ENCODE measurements at regions not wholly inside any gene's neighbourhood (a gene's known extent, or its start where the extent isn't known, plus 50 kb on each side); places are given as distances from the start of the nearest gene placed in this dataset.
"Not testable (repeated sequence)": the region's sequence is repeated elsewhere in the genome, so short reads cannot be mapped to it uniquely, and the experiment has no call there.

GRCh38 chr13:90320664-90321063 is 1026.8 kb upstream of the MIR17HG start:
- no peak for TF ChIP-seq EZH2 (IDR thresholded peaks at IDR 0.05)
- TF ChIP-seq POLR2AphosphoS5 (IDR thresholded peaks at IDR 0.05; ENCODE audit: borderline replicate concordance, low read depth, low read length): no peak
- TF ChIP-seq FOXP2 (optimal IDR thresholded peaks at IDR 0.05; ENCODE audit: control extremely low read depth, extremely low read length, insufficient read depth): no peak
- Histone ChIP-seq H3K36me3 (ENCODE audit: insufficient read depth, low read length) (no peaks in the 10 kb centered on the region), H3K4me3 (no peak overlapping the region), H3K9me3 (ENCODE audit: low read depth, low read length) (no peaks in the 10 kb centered on the region), H3K9ac (ENCODE audit: insufficient read length) (no peak overlapping the region), H3K27ac (no peak overlapping the region)
- no peak for DNase-seq (ENCODE audit: low read depth, low spot score)

GRCh38 chr13:90321281-90321931 is 1026.1 kb upstream of the MIR17HG start:
- DNase-seq (ENCODE audit: low read depth, low spot score): no peak
- Histone ChIP-seq H3K4me3 (no peak overlapping the region), H3K36me3 (ENCODE audit: insufficient read depth, low read length) (no peaks in the 10 kb centered on the region), H3K9ac (ENCODE audit: insufficient read length) (no peak overlapping the region), H3K27ac (no peak overlapping the region), H3K9me3 (ENCODE audit: low read depth, low read length) (no peaks in the 10 kb centered on the region)
- TF ChIP-seq FOXP2 (optimal IDR thresholded peaks at IDR 0.05; ENCODE audit: control extremely low read depth, extremely low read length, insufficient read depth) (no peak), EZH2 (IDR thresholded peaks at IDR 0.05) (no peak), POLR2AphosphoS5 (IDR thresholded peaks at IDR 0.05; ENCODE audit: borderline replicate concordance, low read depth, low read length) (no peak)

GRCh38 chr13:90329641-90330040 is 1017.8 kb upstream of the MIR17HG start:
- H3K36me3 ChIP-seq (ENCODE audit: insufficient read depth, low read length): no peaks in the 10 kb centered on the region
- H3K9ac ChIP-seq (ENCODE audit: insufficient read length): no peak overlapping the region
- no peak overlapping the region for H3K27ac ChIP-seq
- TF ChIP-seq EZH2 (IDR thresholded peaks at IDR 0.05): no peak
- TF ChIP-seq FOXP2 (optimal IDR thresholded peaks at IDR 0.05; ENCODE audit: control extremely low read depth, extremely low read length, insufficient read depth): no peak
- no peak for TF ChIP-seq POLR2AphosphoS5 (IDR thresholded peaks at IDR 0.05; ENCODE audit: borderline replicate concordance, low read depth, low read length)
- DNase-seq (ENCODE audit: low read depth, low spot score): no peak
- no peak overlapping the region for H3K4me3 ChIP-seq
- H3K9me3 ChIP-seq (ENCODE audit: low read depth, low read length): no peaks in the 10 kb centered on the region

GRCh38 chr13:90331974-90332373 is 1015.5 kb upstream of the MIR17HG start:
- H3K9me3 ChIP-seq (ENCODE audit: low read depth, low read length): no peaks in the 10 kb centered on the region
- H3K4me3 ChIP-seq: no peak overlapping the region
- no peak for TF ChIP-seq POLR2AphosphoS5 (IDR thresholded peaks at IDR 0.05; ENCODE audit: borderline replicate concordance, low read depth, low read length)
- no peak for TF ChIP-seq EZH2 (IDR thresholded peaks at IDR 0.05)
- TF ChIP-seq FOXP2 (optimal IDR thresholded peaks at IDR 0.05; ENCODE audit: control extremely low read depth, extremely low read length, insufficient read depth): no peak
- no peak overlapping the region for H3K9ac ChIP-seq (ENCODE audit: insufficient read length)
- no peaks in the 10 kb centered on the region for H3K36me3 ChIP-seq (ENCODE audit: insufficient read depth, low read length)
- DNase-seq (ENCODE audit: low read depth, low spot score): no peak
- H3K27ac ChIP-seq: no peak overlapping the region

- TF ChIP-seq POLR2AphosphoS5 (IDR thresholded peaks at IDR 0.05; ENCODE audit: borderline replicate concordance, low read depth, low read length) (no peak), FOXP2 (optimal IDR thresholded peaks at IDR 0.05; ENCODE audit: control extremely low read depth, extremely low read length, insufficient read depth) (no peak), EZH2 (IDR thresholded peaks at IDR 0.05) (no peak)
- H3K27ac ChIP-seq: no peak overlapping the region
- no peak overlapping the region for H3K4me3 ChIP-seq
- no peaks in the 10 kb centered on the region for H3K36me3 ChIP-seq (ENCODE audit: insufficient read depth, low read length)
- no peak overlapping the region for H3K9ac ChIP-seq (ENCODE audit: insufficient read length)
- no peaks in the 10 kb centered on the region for H3K9me3 ChIP-seq (ENCODE audit: low read depth, low read length)
- no peak for DNase-seq (ENCODE audit: low read depth, low spot score)
These were observed 1011.0 kb upstream of the MIR17HG start for GRCh38 chr13:90336507-90336906.

- H3K27ac ChIP-seq; DNase-seq (ENCODE audit: low read depth, low spot score); H3K4me3 ChIP-seq; H3K9ac ChIP-seq (ENCODE audit: insufficient read length); H3K36me3 ChIP-seq (ENCODE audit: insufficient read depth, low read length); H3K9me3 ChIP-seq (ENCODE audit: low read depth, low read length): not testable (repeated sequence)
These were observed 1006.1 kb upstream of the MIR17HG start for GRCh38 chr13:90341348-90341747.

- H3K9me3 ChIP-seq (ENCODE audit: low read depth, low read length); H3K9ac ChIP-seq (ENCODE audit: insufficient read length); H3K27ac ChIP-seq; H3K4me3 ChIP-seq; H3K36me3 ChIP-seq (ENCODE audit: insufficient read depth, low read length); DNase-seq (ENCODE audit: low read depth, low spot score): not testable (repeated sequence)
These were observed 998.9 kb upstream of the MIR17HG start for GRCh38 chr13:90348477-90349136.

- Histone ChIP-seq H3K9me3 (ENCODE audit: low read depth, low read length) (no peaks in the 10 kb centered on the region), H3K27ac (no peak overlapping the region), H3K9ac (ENCODE audit: insufficient read length) (no peak overlapping the region), H3K36me3 (ENCODE audit: insufficient read depth, low read length) (no peaks in the 10 kb centered on the region), H3K4me3 (no peak overlapping the region)
- TF ChIP-seq POLR2AphosphoS5 (IDR thresholded peaks at IDR 0.05; ENCODE audit: borderline replicate concordance, low read depth, low read length) (no peak), FOXP2 (optimal IDR thresholded peaks at IDR 0.05; ENCODE audit: control extremely low read depth, extremely low read length, insufficient read depth) (no peak), EZH2 (IDR thresholded peaks at IDR 0.05) (no peak)
- no peak for DNase-seq (ENCODE audit: low read depth, low spot score)
These were observed 994.7 kb upstream of the MIR17HG start for GRCh38 chr13:90352763-90353162.

GRCh38 chr13:90355162-90355751 is 992.2 kb upstream of the MIR17HG start:
- Histone ChIP-seq H3K9me3 (ENCODE audit: low read depth, low read length) (no peaks in the 10 kb centered on the region), H3K36me3 (ENCODE audit: insufficient read depth, low read length) (no peaks in the 10 kb centered on the region), H3K27ac (no peak overlapping the region), H3K4me3 (no peak overlapping the region), H3K9ac (ENCODE audit: insufficient read length) (no peak overlapping the region)
- TF ChIP-seq FOXP2 (optimal IDR thresholded peaks at IDR 0.05; ENCODE audit: control extremely low read depth, extremely low read length, insufficient read depth) (no peak), EZH2 (IDR thresholded peaks at IDR 0.05) (no peak), POLR2AphosphoS5 (IDR thresholded peaks at IDR 0.05; ENCODE audit: borderline replicate concordance, low read depth, low read length) (no peak)
- DNase-seq (ENCODE audit: low read depth, low spot score): no peak
